NCI-H524 (cell line): ENCODE measurements at regions not wholly inside any gene's neighbourhood (a gene's known extent, or its start where the extent isn't known, plus 50 kb on each side); places are given as distances from the start of the nearest gene placed in this dataset.

ENCODE experiments used
- DNase-seq, 2 experiments: peaks; one replicate each; lab custom pipeline; 2025; lab: John Stamatoyannopoulos, UW

GRCh38 chr5:4817767-4818166, 322.4 kb upstream of the ADAMTS16 start:
- no peak for DNase-seq

- DNase-seq = no peak
Observed at GRCh38 chr5:4831325-4831724, 308.8 kb upstream of the ADAMTS16 start.

GRCh38 chr5:4832471-4832870, 307.7 kb upstream of the ADAMTS16 start:
- DNase-seq = peak; percentile 92 to 96

GRCh38 chr5:4833104-4833738, 306.9 kb upstream of the ADAMTS16 start:
- DNase-seq = peak; percentile 49 to 88

- no peak for DNase-seq
Observed at GRCh38 chr5:4837489-4838058, 302.6 kb upstream of the ADAMTS16 start.

GRCh38 chr5:4845221-4845620, 294.9 kb upstream of the ADAMTS16 start:
- DNase-seq = no peak

DNA sequence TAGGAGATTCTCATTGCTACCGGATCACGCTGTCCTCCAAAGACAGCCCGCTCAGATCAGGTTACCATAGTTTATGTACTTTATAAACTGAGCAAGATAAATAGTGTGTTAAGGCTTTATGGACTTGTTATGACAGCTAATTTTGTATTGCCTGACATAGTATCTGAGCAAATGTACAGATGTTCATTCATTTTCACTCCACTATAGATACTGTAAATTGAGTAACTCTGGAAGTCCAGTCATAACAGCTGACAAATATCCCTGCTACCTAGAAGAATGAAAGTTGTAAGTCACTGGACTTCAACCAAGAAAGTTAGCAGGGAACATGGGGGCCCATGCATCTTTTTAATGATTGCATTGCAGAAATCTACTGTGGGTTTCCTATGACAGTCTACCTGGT, 292.4 kb upstream of the ADAMTS16 start:
- DNase-seq = no peak

DNA sequence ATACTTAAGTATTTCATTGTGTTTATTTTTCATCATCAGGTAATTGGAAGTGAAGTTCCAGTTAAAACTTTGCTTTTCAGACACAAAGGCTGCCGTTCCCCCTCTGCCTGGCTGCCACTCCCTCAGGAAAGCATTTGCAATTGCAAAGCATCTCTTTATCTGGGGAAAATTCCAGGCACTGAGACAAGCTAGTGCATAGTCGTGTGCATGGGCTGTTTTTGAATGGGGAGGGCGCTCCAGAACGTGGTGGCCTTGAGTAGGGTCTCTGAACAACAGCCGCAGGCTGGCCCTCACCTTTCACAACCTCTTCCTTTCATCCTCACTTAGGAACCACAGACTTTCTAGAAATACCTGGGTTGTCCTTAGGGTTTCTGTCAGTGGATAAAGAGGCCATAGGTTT, 285.1 kb upstream of the ADAMTS16 start:
- DNase-seq = no peak

- DNase-seq = no peak
Observed at GRCh38 chr5:4855880-4856279, 284.2 kb upstream of the ADAMTS16 start.

DNA sequence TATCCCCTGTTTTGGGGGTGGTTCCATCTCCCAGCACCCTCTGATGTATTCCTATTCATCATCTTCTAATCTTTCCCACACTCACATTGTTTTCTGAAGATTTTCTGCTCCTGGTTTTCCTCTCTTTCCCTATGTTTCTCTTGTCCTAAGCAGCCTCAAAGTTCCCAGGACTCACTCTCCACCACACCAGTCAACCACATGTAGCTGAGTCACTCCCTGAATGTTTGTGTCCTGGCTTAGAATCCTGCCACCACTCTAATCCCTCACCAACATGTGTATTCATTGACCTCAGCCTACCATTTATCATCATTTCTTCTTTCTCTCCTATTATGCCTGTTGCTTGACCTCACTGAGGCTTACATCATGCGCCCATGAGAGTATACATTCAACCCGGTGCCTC, 282.4 kb upstream of the ADAMTS16 start:
- DNase-seq = no peak

GRCh38 chr5:4859500-4860235, 280.5 kb upstream of the ADAMTS16 start:
- DNase-seq = no peak

DNA sequence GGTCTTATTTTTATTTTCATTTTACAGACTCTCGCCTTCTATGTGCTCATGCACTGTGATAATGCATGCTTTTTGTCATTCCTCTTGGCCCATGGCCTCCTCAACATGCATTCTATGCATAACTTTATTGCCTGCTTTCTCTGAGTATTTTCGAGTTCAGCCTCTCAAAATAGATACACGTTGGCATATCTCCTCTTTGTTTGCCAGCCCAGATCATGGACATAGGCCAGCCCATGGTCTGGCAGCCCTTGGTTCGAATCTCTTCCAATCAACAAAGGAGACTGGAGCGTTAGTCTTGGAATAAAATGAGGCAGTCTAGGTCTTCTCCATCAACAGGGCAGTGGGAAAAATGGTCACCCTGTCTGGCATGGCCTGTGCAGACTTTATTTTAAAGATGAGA, 279.5 kb upstream of the ADAMTS16 start:
- no peak for DNase-seq

DNA sequence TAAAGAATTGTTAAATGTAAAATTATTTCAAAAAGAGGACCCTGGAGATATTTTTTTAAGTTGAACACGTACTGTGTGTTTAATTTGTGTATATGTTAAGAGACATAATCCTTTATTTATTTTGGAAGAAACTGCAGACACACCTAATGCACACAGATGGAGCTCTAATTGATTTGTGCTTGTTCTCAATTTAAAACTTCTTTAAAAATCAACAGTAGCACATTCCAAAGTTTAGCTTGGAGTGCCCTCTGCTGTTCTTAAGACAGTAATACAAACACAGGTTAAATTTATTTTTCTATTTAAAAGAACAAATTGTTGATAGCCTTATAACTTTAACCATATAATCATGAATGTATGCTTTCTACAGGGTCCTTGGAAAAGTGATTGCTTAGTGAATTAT, 277.6 kb upstream of the ADAMTS16 start:
- peak; percentile 57 to 89 for DNase-seq

DNA sequence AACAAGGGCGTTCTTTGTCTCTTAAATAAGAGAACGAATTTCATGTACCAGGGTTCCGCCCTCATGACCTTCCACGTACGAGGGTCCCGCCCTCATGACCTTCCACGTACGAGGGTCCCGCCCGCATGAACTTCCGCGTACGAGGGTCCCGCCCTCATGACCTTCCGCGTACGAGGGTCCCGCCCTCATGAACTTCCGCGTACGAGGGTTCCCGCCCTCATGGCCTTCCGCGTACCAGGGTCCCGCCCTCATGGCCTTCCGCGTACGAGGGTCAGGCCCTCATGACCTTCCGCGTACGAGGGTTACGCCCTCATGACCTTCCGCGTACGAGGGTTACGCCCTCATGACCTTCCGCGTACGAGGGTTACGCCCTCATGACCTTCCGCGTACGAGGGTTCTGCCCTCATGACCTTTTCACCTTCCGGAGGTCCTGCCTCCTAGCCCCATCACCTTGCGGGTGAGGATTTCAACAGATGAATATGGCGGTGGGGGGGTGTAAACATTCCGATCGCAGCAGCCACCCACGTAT, 273.9 kb upstream of the ADAMTS16 start:
- no peak for DNase-seq

DNA sequence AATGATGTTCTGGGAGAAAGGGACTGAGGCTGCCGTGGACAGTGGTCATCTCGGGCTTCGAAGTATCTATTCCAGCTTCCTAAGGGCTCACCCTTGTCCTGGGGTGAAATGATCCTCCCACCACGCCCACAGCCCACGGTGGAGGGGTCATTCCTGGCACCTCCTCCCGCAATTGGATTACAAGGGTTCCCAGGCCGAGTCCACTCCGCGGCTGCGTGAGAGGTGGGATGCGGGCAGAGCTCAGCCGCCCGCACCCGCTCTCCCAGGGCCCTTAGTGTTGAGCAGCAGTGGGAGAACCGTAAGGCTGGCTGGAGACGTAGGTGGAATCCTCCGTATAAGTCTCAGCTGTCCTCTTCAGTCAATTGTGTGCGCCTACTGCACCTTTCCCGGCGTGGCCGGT, 273.3 kb upstream of the ADAMTS16 start:
- DNase-seq = no peak

DNA sequence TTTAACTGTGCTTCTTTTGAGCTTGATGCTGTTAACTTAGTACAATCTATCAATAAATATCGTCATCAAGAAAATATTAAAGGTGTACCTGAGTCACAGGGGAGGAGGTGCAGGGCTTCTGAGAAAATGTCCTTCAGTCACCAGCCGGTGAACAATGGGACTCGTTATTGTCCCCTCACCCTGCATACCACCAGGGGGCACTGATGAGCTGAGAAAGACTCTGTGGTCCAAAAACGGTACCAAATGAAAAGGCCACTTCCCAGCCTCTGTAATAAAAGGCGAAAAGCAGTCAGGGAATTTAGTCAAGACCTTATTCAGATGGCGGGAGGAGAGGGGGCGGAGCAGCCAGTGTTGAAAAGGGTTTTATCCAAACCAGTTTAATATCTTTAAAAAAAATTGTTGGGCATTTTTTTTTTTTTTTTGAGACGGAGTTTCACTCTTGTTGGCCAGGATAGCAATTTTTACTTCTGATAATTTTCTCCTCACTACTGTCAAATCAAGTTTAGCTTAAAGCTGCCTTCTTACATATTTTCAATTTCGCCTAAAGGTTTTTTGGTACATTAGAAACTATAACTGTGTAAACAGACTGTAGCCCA, 271.9 kb upstream of the ADAMTS16 start:
- DNase-seq = peak; percentile 63 to 84

DNA sequence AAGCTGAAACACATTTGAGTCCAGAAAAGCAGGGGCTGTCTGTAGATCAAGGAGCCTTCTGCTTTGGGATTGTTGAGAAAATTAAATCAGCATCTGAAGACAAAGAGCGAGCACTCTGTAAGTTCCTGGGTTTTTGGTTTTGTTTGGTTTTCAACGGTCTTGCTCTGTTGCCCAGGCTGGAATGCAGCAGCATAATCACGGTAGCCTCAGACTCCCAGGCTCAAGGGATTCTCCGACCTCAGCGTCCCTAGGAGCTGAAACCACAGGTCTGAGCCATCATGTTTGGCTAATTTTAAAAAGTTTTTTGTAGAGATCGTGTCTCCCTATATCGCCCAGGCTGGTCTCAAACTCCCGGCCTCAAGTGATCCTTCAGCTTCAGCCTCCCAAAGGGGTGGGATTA, 266.5 kb upstream of the ADAMTS16 start:
- DNase-seq = no peak

DNA sequence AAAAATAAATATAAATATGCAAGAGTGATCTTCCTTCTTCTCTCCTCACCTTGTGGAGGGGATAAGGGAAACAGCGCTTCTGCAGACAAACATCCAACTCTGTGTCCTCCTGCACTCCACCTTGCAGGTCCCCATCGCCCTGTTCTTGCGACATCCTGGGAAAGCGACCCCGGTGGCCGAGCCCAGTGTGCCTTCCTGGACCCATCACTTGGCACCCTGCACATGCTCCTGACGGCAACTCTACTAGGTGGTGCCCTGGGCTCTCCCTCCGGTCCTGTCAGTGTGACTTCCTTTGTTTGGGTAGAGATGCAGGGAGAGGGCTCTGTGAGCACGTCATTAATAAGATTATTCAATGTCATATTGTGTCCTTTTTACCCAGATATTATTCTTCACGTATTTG, 266.0 kb upstream of the ADAMTS16 start:
- DNase-seq = no peak

GRCh38 chr5:4875942-4876341, 264.2 kb upstream of the ADAMTS16 start:
- no peak for DNase-seq

DNA sequence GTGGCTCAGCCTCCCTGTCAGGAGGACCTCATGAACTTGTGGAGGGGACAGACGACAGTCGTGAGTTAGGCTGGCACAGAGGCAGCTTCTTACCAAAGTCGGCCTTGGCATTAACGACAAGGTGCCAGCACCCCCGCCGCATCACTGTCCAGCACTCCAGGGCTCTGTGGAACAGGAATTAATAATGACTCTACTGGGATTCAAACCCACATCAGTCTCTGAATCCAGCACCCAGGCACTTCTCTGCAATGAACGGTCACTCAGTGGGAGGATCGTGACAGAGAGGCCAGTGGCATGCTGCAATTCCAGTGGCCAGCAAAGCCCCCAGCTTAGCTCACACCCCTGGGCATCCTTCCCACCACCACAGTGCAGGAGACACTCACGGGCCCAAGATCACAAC, 263.3 kb upstream of the ADAMTS16 start:
- DNase-seq = no peak

- DNase-seq = no peak
Observed at GRCh38 chr5:4877579-4877978, 262.6 kb upstream of the ADAMTS16 start.

- no peak for DNase-seq
Observed at GRCh38 chr5:4879075-4879474, 261.1 kb upstream of the ADAMTS16 start.
